LNCAP (cell line): ENCODE measurements at regions not wholly inside any gene's neighbourhood (a gene's known extent, or its start where the extent isn't known, plus 50 kb on each side); places are given as distances from the start of the nearest gene placed in this dataset.

ENCODE experiments used
- CTCF ChIP-seq: fragments of 450-650 bp; IDR thresholded peaks from 2 replicates; pipeline ENCODE4 v1.5.1; 2017; ENCODE audit warnings: mild to moderate bottlenecking

- TF ChIP-seq CTCF = no peak
Observed at GRCh38 chr2:67050622-67051021, 346.5 kb upstream of the ETAA1 start.

GRCh38 chr2:67054728-67055127 is 342.4 kb upstream of the ETAA1 start:
- TF ChIP-seq CTCF = no peak

GRCh38 chr2:67055387-67056304 is 341.5 kb upstream of the ETAA1 start:
- TF ChIP-seq CTCF = no peak

- TF ChIP-seq CTCF = no peak
Observed at GRCh38 chr2:67057123-67057522, 340.0 kb upstream of the ETAA1 start.

- TF ChIP-seq CTCF = no peak
Observed at GRCh38 chr2:67057901-67058703, 339.0 kb upstream of the ETAA1 start.

GRCh38 chr2:67065046-67065445 is 332.1 kb upstream of the ETAA1 start:
- no peak for TF ChIP-seq CTCF

- TF ChIP-seq CTCF = no peak
Observed at GRCh38 chr2:67066782-67067181, 330.4 kb upstream of the ETAA1 start.
